ENCODE measurements at regions not wholly inside any gene's neighbourhood (a gene's known extent, or its start where the extent isn't known, plus 50 kb on each side); places are given as distances from the start of the nearest gene placed in this dataset.

DNA sequence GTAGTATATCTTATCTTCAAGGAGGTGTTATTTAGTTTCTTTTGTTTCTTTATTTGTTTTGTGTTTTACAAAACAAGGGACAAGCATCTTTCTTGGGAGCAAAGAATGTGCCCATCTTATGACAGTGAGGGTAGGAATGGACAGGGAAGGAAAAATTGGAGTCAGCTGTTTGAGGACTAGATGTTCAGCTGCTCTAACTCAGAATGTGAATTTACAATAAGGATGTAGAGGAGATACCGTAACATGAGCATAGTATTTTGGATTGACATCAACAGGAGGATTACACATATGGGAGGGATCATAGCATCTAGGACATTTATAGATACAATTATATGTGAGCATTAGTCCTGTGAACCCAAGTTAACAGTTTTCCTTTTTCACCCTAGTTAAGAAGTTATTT lies 89.0 kb upstream of the GK2 start:
- intact Hi-C loops (cut with DNase I; ENCODE audit: low total_unique reads), result no loop called here
- DNase-seq (ENCODE audit: low spot score in 2 of 2), result no peak
- H3K4me3 ChIP-seq (ENCODE audit: low read depth, poor library complexity, severe bottlenecking), result no peak overlapping the region
- 81 to 86% methylated on average over 1 of the region's 1 CpG for WGBS, 2 donors
- no peak for TF ChIP-seq POLR2A (IDR thresholded peaks at IDR 0.05)
- TF ChIP-seq, protein P1, sequence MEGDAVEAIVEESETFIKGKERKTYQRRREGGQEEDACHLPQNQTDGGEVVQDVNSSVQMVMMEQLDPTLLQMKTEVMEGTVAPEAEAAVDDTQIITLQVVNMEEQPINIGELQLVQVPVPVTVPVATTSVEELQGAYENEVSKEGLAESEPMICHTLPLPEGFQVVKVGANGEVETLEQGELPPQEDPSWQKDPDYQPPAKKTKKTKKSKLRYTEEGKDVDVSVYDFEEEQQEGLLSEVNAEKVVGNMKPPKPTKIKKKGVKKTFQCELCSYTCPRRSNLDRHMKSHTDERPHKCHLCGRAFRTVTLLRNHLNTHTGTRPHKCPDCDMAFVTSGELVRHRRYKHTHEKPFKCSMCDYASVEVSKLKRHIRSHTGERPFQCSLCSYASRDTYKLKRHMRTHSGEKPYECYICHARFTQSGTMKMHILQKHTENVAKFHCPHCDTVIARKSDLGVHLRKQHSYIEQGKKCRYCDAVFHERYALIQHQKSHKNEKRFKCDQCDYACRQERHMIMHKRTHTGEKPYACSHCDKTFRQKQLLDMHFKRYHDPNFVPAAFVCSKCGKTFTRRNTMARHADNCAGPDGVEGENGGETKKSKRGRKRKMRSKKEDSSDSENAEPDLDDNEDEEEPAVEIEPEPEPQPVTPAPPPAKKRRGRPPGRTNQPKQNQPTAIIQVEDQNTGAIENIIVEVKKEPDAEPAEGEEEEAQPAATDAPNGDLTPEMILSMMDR (IDR thresholded peaks at IDR 0.05), result no peak

DNA sequence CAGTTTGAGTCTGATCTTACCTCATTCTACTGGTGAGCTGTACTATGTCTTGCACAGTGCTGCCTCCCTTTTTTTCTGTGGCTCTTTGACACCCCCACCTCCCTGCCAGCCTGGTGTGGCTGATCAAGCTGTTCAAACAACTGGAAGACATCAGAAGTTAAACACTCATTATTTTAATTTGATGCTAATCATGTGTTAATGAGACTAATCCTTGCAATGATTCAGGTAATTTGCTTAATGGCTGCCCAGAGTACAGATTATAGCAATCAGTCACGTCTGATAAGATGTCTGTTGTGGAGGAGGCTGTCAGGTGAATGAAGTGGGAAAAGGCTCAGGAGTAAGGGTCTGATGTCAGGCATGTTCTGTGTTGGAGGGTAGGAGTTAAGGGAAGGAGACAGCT lies 87.4 kb upstream of the GK2 start:
- intact Hi-C loops (cut with DNase I; ENCODE audit: low total_unique reads), result no loop called here
- no peak for DNase-seq (ENCODE audit: low spot score in 2 of 2)
- no peak for TF ChIP-seq POLR2A (IDR thresholded peaks at IDR 0.05)
- TF ChIP-seq, protein P1 (IDR thresholded peaks at IDR 0.05), result no peak
- H3K4me3 ChIP-seq (ENCODE audit: low read depth, poor library complexity, severe bottlenecking), result no peak overlapping the region
- 39 to 59% methylated on average over 1 of the region's 1 CpG for WGBS, 2 donors

- no peak for DNase-seq (ENCODE audit: low spot score in 2 of 2)
- TF ChIP-seq POLR2A (IDR thresholded peaks at IDR 0.05), result no peak
- TF ChIP-seq, protein P1 (IDR thresholded peaks at IDR 0.05), result no peak
- 63 to 81% methylated on average over 3 of the region's 3 CpGs for WGBS, 2 donors
- no peak overlapping the region for H3K4me3 ChIP-seq (ENCODE audit: low read depth, poor library complexity, severe bottlenecking)
- intact Hi-C loops (cut with DNase I; ENCODE audit: low total_unique reads), result no loop called here
Measured at GRCh38 chr4:79492148-79492547, 84.1 kb upstream of the GK2 start.

GRCh38 chr4:79489506-79489905 lies 81.5 kb upstream of the GK2 start:
- intact Hi-C loops (cut with DNase I; ENCODE audit: low total_unique reads), result no loop called here
- 54 to 67% methylated on average over 2 of the region's 2 CpGs for WGBS, 2 donors
- TF ChIP-seq POLR2A (IDR thresholded peaks at IDR 0.05), result no peak
- TF ChIP-seq, protein P1 (IDR thresholded peaks at IDR 0.05), result no peak
- H3K4me3 ChIP-seq (ENCODE audit: low read depth, poor library complexity, severe bottlenecking), result no peak overlapping the region
- DNase-seq (ENCODE audit: low spot score in 2 of 2), result no peak

GRCh38 chr4:79476196-79476595 lies 68.2 kb upstream of the GK2 start:
- DNase-seq (ENCODE audit: low spot score in 2 of 2), result peak in 1 of 2 donors; percentile 44
- no peak overlapping the region for H3K4me3 ChIP-seq (ENCODE audit: low read depth, poor library complexity, severe bottlenecking)
- WGBS, 2 donors, result 60 to 64% methylated on average over 2 of the region's 2 CpGs
- no peak for TF ChIP-seq POLR2A (IDR thresholded peaks at IDR 0.05)
- TF ChIP-seq, protein P1 (IDR thresholded peaks at IDR 0.05), result no peak
- intact Hi-C loops (cut with DNase I; ENCODE audit: low total_unique reads), result no loop called here

GRCh38 chr4:79473439-79473724 lies 65.4 kb upstream of the GK2 start:
- no peak overlapping the region for H3K4me3 ChIP-seq (ENCODE audit: low read depth, poor library complexity, severe bottlenecking)
- intact Hi-C loops (cut with DNase I; ENCODE audit: low total_unique reads), result no loop called here
- WGBS, 2 donors, result 64 to 72% methylated on average over 3 of the region's 3 CpGs
- DNase-seq (ENCODE audit: low spot score in 2 of 2), result no peak
- TF ChIP-seq, protein P1 (IDR thresholded peaks at IDR 0.05), result no peak
